Activated naive CD8-positive, alpha-beta T cell treated with anti-CD3 and anti-CD28 coated beads, Interleukin-2, amount 50 U/mL, for 24 hours (primary cell): ENCODE measurements at regions not wholly inside any gene's neighbourhood (a gene's known extent, or its start where the extent isn't known, plus 50 kb on each side); places are given as distances from the start of the nearest gene placed in this dataset.

Experiments used
- ATAC-seq: fragments of 150-1000 bp; cut with Tn5 transposase; one replicate; pipeline ENCODE4 v1.10.0; 2021
- DNase-seq: peaks from one replicate; pipeline ENCODE4 v3.0.0; 2021
- H3K27ac Mint-ChIP-seq: one replicate; pipeline ENCODE4 v1.8.0; 2021; ENCODE audit warnings: mild to moderate bottlenecking, mixed read lengths
- H3K27me3 Mint-ChIP-seq: one replicate; pipeline ENCODE4 v1.8.0; 2021; ENCODE audit warnings: mixed read lengths
- H3K36me3 Mint-ChIP-seq: one replicate; pipeline ENCODE4 v1.8.0; 2021; ENCODE audit warnings: low read depth, mixed read lengths
- H3K4me1 Mint-ChIP-seq: one replicate; pipeline ENCODE4 v1.8.0; 2021; ENCODE audit warnings: mixed read lengths
- H3K4me3 Mint-ChIP-seq: one replicate; pipeline ENCODE4 v1.8.0; 2021; ENCODE audit warnings: mild to moderate bottlenecking, moderate library complexity, mixed read lengths
- H3K9me3 Mint-ChIP-seq: one replicate; pipeline ENCODE4 v1.8.0; 2021; ENCODE audit warnings: mixed read lengths

GRCh38 chr16:7218936-7219335 is 113.7 kb upstream of the RBFOX1 start:
- Mint-ChIP-seq H3K4me3 (no peak overlapping the region), H3K27ac (no peak overlapping the region), H3K27me3 (no peaks in the 10 kb centered on the region), H3K36me3 (no peaks in the 10 kb centered on the region), H3K9me3 (peaks cover 37% of the 10 kb centered on the region), H3K4me1 (no peaks in the 10 kb centered on the region)
- no peak for ATAC-seq
- no peak for DNase-seq

- Mint-ChIP-seq H3K27ac (no peak overlapping the region), H3K4me1 (no peaks in the 10 kb centered on the region), H3K36me3 (no peaks in the 10 kb centered on the region), H3K4me3 (no peak overlapping the region), H3K27me3 (no peaks in the 10 kb centered on the region), H3K9me3 (peaks cover 37% of the 10 kb centered on the region)
- DNase-seq (no peak), ATAC-seq (no peak)
Measured at GRCh38 chr16:7217797-7218196, 114.8 kb upstream of the RBFOX1 start.

- Mint-ChIP-seq H3K4me1 (no peaks in the 10 kb centered on the region), H3K4me3 (no peak overlapping the region), H3K9me3 (peaks cover 30% of the 10 kb centered on the region), H3K36me3 (no peaks in the 10 kb centered on the region), H3K27me3 (no peaks in the 10 kb centered on the region), H3K27ac (no peak overlapping the region)
- no peak for DNase-seq
- no peak for ATAC-seq
Measured at GRCh38 chr16:7216719-7217118, 115.9 kb upstream of the RBFOX1 start.

DNA sequence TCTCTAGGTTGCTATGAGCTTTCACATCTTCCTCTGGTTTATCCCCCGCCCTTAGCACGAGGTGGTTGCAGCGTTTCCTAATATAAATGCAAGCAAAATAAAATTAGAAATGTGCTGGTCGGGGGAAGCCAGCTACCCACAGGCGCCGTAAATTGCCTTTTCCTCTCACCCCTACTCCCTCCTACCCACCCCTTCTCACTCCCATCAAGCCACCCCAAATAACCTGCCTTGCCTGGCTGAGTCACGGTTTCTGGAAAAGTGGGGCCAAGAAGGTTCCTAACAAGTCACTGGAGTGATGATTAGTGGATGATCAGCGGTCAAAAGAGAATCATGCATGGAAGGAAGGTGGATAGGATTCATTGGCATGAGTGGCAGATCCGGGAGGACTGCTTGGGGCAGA is 120.9 kb upstream of the RBFOX1 start:
- no peak overlapping the region for H3K4me3 Mint-ChIP-seq
- peaks cover 22% of the 10 kb centered on the region for H3K9me3 Mint-ChIP-seq
- H3K36me3 Mint-ChIP-seq, result no peaks in the 10 kb centered on the region
- no peaks in the 10 kb centered on the region for H3K4me1 Mint-ChIP-seq
- no peak for DNase-seq
- H3K27ac Mint-ChIP-seq, result no peak overlapping the region
- no peak for ATAC-seq
- no peaks in the 10 kb centered on the region for H3K27me3 Mint-ChIP-seq

- DNase-seq (no peak), ATAC-seq (no peak)
- Mint-ChIP-seq H3K27me3 (no peaks in the 10 kb centered on the region), H3K4me3 (no peak overlapping the region), H3K4me1 (no peaks in the 10 kb centered on the region), H3K27ac (no peak overlapping the region), H3K9me3 (peaks cover 18% of the 10 kb centered on the region), H3K36me3 (no peaks in the 10 kb centered on the region)
Measured at GRCh38 chr16:7209598-7209997, 123.0 kb upstream of the RBFOX1 start.

DNA sequence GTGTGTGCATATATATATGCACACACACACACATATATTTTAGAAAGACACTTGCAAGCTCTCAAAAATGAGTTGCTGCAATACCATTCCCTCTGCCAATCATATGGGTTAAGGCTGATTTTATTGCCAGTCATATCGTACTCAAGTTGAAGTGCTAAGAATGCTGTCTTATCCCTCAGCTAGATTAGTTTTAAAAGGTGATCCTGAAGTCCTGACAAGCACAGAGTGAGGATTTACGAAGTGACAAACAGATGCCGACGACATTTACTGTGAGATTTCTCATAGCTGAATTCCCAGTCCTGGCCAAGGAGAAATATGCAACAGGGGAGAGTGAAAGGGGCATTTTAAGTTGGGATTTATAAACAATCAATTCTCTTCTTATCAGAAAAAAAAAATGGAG is 126.2 kb upstream of the RBFOX1 start:
- no peaks in the 10 kb centered on the region for H3K36me3 Mint-ChIP-seq
- no peak overlapping the region for H3K27ac Mint-ChIP-seq
- ATAC-seq, result no peak
- peaks cover 13% of the 10 kb centered on the region for H3K9me3 Mint-ChIP-seq
- no peak for DNase-seq
- no peaks in the 10 kb centered on the region for H3K4me1 Mint-ChIP-seq
- no peak overlapping the region for H3K4me3 Mint-ChIP-seq
- no peaks in the 10 kb centered on the region for H3K27me3 Mint-ChIP-seq

- H3K36me3 Mint-ChIP-seq, result no peaks in the 10 kb centered on the region
- peaks cover 22% of the 10 kb centered on the region for H3K9me3 Mint-ChIP-seq
- ATAC-seq, result no peak
- no peaks in the 10 kb centered on the region for H3K4me1 Mint-ChIP-seq
- no peaks in the 10 kb centered on the region for H3K27me3 Mint-ChIP-seq
- no peak for DNase-seq
- no peak overlapping the region for H3K27ac Mint-ChIP-seq
- H3K4me3 Mint-ChIP-seq, result no peak overlapping the region
Measured at GRCh38 chr16:7200320-7200719, 132.3 kb upstream of the RBFOX1 start.

DNA sequence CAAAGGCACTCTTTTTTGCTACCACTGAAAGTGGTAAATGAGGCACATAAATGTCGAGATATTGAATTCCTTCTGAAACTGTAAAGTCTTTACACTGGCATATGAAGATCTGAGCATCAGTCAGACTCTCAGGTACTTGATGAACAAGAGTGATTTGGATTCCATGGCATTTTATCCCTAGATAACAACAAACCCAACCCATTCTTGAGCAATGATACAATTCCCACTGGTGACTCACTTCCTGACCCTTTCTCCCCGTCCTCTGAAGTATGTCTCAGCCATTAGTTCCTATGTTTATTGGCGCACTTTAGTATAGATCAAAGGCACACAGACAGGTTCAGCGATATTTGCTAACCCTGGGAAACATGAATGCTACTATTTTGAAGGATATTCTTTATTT is 147.0 kb upstream of the RBFOX1 start:
- DNase-seq (no peak), ATAC-seq (no peak)
- H3K27ac Mint-ChIP-seq, result no peak overlapping the region
- H3K36me3 Mint-ChIP-seq, result no peaks in the 10 kb centered on the region
- no peaks in the 10 kb centered on the region for H3K4me1 Mint-ChIP-seq
- no peak overlapping the region for H3K4me3 Mint-ChIP-seq
- H3K27me3 Mint-ChIP-seq, result no peaks in the 10 kb centered on the region
- H3K9me3 Mint-ChIP-seq, result peaks cover 27% of the 10 kb centered on the region

GRCh38 chr16:7185165-7185564 is 147.5 kb upstream of the RBFOX1 start:
- Mint-ChIP-seq H3K36me3 (no peaks in the 10 kb centered on the region), H3K9me3 (peaks cover 23% of the 10 kb centered on the region)

DNA sequence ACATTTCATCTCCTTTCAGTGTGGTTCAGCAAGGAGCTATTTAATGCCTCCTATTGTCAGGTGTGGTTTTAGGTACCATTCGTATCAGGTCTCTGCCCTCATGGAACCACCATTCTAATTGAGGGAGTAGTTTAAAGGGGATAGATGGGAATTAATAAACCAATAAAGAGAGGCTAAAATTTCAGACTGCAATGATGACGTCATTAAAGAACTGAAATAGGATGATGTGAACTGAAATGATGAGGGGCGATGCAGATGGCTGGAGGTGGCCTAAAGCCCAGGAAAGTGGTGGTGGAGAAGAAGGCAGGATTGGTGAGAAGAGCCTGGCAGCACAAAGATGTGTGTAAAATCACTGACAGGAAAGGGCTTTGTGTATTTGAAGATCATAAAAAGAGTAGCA is 148.9 kb upstream of the RBFOX1 start:
- ATAC-seq (no peak), DNase-seq (no peak)
- Mint-ChIP-seq H3K4me3 (no peak overlapping the region), H3K36me3 (no peaks in the 10 kb centered on the region), H3K27me3 (no peaks in the 10 kb centered on the region), H3K27ac (no peak overlapping the region), H3K4me1 (no peaks in the 10 kb centered on the region), H3K9me3 (peaks cover 23% of the 10 kb centered on the region)

More at GRCh38 chr16:7185165-7185564, 147.5 kb upstream of the RBFOX1 start:
- Mint-ChIP-seq H3K27ac (no peak overlapping the region), H3K27me3 (no peaks in the 10 kb centered on the region), H3K4me1 (no peaks in the 10 kb centered on the region), H3K4me3 (no peak overlapping the region)
- DNase-seq (no peak), ATAC-seq (no peak)

- no peaks in the 10 kb centered on the region for H3K36me3 Mint-ChIP-seq
- peaks cover 28% of the 10 kb centered on the region for H3K9me3 Mint-ChIP-seq
- no peaks in the 10 kb centered on the region for H3K4me1 Mint-ChIP-seq
- H3K4me3 Mint-ChIP-seq, result no peak overlapping the region
- no peak overlapping the region for H3K27ac Mint-ChIP-seq
- DNase-seq, result no peak
- no peak for ATAC-seq
- no peaks in the 10 kb centered on the region for H3K27me3 Mint-ChIP-seq
Measured at GRCh38 chr16:7182510-7183109, 150.0 kb upstream of the RBFOX1 start.

- ATAC-seq (no peak), DNase-seq (no peak)
- peaks cover 28% of the 10 kb centered on the region for H3K9me3 Mint-ChIP-seq
- H3K27me3 Mint-ChIP-seq, result no peaks in the 10 kb centered on the region
- no peaks in the 10 kb centered on the region for H3K4me1 Mint-ChIP-seq
- no peak overlapping the region for H3K4me3 Mint-ChIP-seq
- no peak overlapping the region for H3K27ac Mint-ChIP-seq
- H3K36me3 Mint-ChIP-seq, result no peaks in the 10 kb centered on the region
Measured at GRCh38 chr16:7177875-7178274, 154.8 kb upstream of the RBFOX1 start.

GRCh38 chr16:7171151-7171550 is 161.5 kb upstream of the RBFOX1 start:
- ATAC-seq, result no peak
- H3K27me3 Mint-ChIP-seq, result no peaks in the 10 kb centered on the region
- no peak overlapping the region for H3K4me3 Mint-ChIP-seq
- H3K4me1 Mint-ChIP-seq, result no peaks in the 10 kb centered on the region
- H3K36me3 Mint-ChIP-seq, result no peaks in the 10 kb centered on the region
- no peak overlapping the region for H3K27ac Mint-ChIP-seq
- no peak for DNase-seq
- peaks cover 22% of the 10 kb centered on the region for H3K9me3 Mint-ChIP-seq

- Mint-ChIP-seq H3K27me3 (no peaks in the 10 kb centered on the region), H3K4me3 (no peak overlapping the region), H3K36me3 (no peaks in the 10 kb centered on the region), H3K27ac (no peak overlapping the region), H3K4me1 (no peaks in the 10 kb centered on the region), H3K9me3 (peaks cover 8% of the 10 kb centered on the region)
- ATAC-seq (no peak), DNase-seq (no peak)
Measured at GRCh38 chr16:7167626-7168025, 165.0 kb upstream of the RBFOX1 start.

DNA sequence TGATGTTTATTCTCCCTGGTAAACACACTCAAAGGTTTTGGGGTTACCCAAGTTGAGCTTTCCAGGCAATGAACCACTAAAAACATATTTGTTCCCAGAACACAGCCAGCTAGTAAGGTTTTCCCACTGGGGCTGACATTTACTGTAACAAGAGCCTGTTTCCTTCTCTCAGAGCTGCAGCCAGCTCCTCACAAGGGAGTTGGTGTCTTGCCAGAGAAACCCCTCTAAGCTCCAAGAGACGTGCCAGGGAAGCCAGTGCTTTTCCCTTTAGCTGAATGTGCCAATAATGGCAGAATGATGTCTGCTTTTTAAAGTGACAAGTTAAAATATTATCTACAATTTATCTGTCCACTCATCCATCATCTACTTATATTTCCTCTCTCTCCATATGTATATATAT is 170.8 kb upstream of the RBFOX1 start:
- no peak overlapping the region for H3K4me3 Mint-ChIP-seq
- no peak overlapping the region for H3K27ac Mint-ChIP-seq
- no peaks in the 10 kb centered on the region for H3K27me3 Mint-ChIP-seq
- ATAC-seq (no peak), DNase-seq (no peak)
- no peaks in the 10 kb centered on the region for H3K36me3 Mint-ChIP-seq
- H3K4me1 Mint-ChIP-seq, result no peaks in the 10 kb centered on the region
- H3K9me3 Mint-ChIP-seq, result peaks cover 16% of the 10 kb centered on the region

GRCh38 chr16:7160093-7160492 is 172.6 kb upstream of the RBFOX1 start:
- no peak overlapping the region for H3K27ac Mint-ChIP-seq
- no peaks in the 10 kb centered on the region for H3K27me3 Mint-ChIP-seq
- H3K4me3 Mint-ChIP-seq, result no peak overlapping the region
- H3K4me1 Mint-ChIP-seq, result no peaks in the 10 kb centered on the region
- DNase-seq (no peak), ATAC-seq (no peak)
- H3K9me3 Mint-ChIP-seq, result peaks cover 16% of the 10 kb centered on the region
- H3K36me3 Mint-ChIP-seq, result no peaks in the 10 kb centered on the region
